22Rv1 (cell line): ENCODE measurements at regions not wholly inside any gene's neighbourhood (a gene's known extent, or its start where the extent isn't known, plus 50 kb on each side); places are given as distances from the start of the nearest gene placed in this dataset.

Experiments used
- CTCF ChIP-seq: fragments of 450-650 bp; IDR thresholded peaks from 2 replicates; pipeline ENCODE4 v1.5.1; 2017; ENCODE audit warnings: mild to moderate bottlenecking
- ZFX ChIP-seq: fragments of 450-650 bp; IDR thresholded peaks from 2 replicates; pipeline ENCODE4 v1.6.1; 2017; ENCODE audit warnings: antibody characterized with exemption, borderline replicate concordance

GRCh38 chr2:153668923-153669322 lies 190.4 kb upstream of the RPRM start:
- TF ChIP-seq CTCF (no peak), ZFX (no peak)
